ENCODE measurements at regions not wholly inside any gene's neighbourhood (a gene's known extent, or its start where the extent isn't known, plus 50 kb on each side); places are given as distances from the start of the nearest gene placed in this dataset.

- no peak for TF ChIP-seq CTCF (IDR thresholded peaks at IDR 0.05; ENCODE audit: borderline replicate concordance, insufficient read depth, low read depth, low read length)
Observed at GRCh38 chr11:87957961-87958360, 217.3 kb downstream of the RAB38 start.

GRCh38 chr11:87954476-87954875, 220.8 kb downstream of the RAB38 start:
- H3K4me3 ChIP-seq (ENCODE audit: low read depth, low read length), result no peak overlapping the region
- no peak for TF ChIP-seq CTCF (IDR thresholded peaks at IDR 0.05; ENCODE audit: borderline replicate concordance, insufficient read depth, low read depth, low read length)

More at GRCh38 chr11:87957961-87958360, 217.3 kb downstream of the RAB38 start:
- no peak overlapping the region for H3K4me3 ChIP-seq (ENCODE audit: low read depth, low read length)

GRCh38 chr11:87942786-87943185, 232.5 kb downstream of the RAB38 start:
- no peak overlapping the region for H3K4me3 ChIP-seq (ENCODE audit: low read depth, low read length)
- no peak for TF ChIP-seq CTCF (IDR thresholded peaks at IDR 0.05; ENCODE audit: borderline replicate concordance, insufficient read depth, low read depth, low read length)

- no peak for TF ChIP-seq CTCF (IDR thresholded peaks at IDR 0.05; ENCODE audit: borderline replicate concordance, insufficient read depth, low read depth, low read length)
- H3K4me3 ChIP-seq (ENCODE audit: low read depth, low read length), result no peak overlapping the region
Observed at GRCh38 chr11:87934182-87934581, 241.1 kb downstream of the RAB38 start.

GRCh38 chr11:87926250-87926970, 248.8 kb downstream of the RAB38 start:
- TF ChIP-seq CTCF (IDR thresholded peaks at IDR 0.05; ENCODE audit: borderline replicate concordance, insufficient read depth, low read depth, low read length), result no peak

GRCh38 chr11:87924125-87924524, 251.1 kb downstream of the RAB38 start:
- TF ChIP-seq CTCF (IDR thresholded peaks at IDR 0.05; ENCODE audit: borderline replicate concordance, insufficient read depth, low read depth, low read length), result no peak

More at GRCh38 chr11:87926250-87926970, 248.8 kb downstream of the RAB38 start:
- no peak overlapping the region for H3K4me3 ChIP-seq (ENCODE audit: low read depth, low read length)

GRCh38 chr11:87917111-87917510, 258.1 kb downstream of the RAB38 start:
- no peak overlapping the region for H3K4me3 ChIP-seq (ENCODE audit: low read depth, low read length)
- TF ChIP-seq CTCF (IDR thresholded peaks at IDR 0.05; ENCODE audit: borderline replicate concordance, insufficient read depth, low read depth, low read length), result no peak

More at GRCh38 chr11:87924125-87924524, 251.1 kb downstream of the RAB38 start:
- H3K4me3 ChIP-seq (ENCODE audit: low read depth, low read length), result no peak overlapping the region

All from GM12875 (cell line).